CD8-positive, alpha-beta memory T cell (primary cell): ENCODE measurements at regions not wholly inside any gene's neighbourhood (a gene's known extent, or its start where the extent isn't known, plus 50 kb on each side); places are given as distances from the start of the nearest gene placed in this dataset.

ENCODE experiments used
- CTCF ChIA-PET: fragments of 350-600 bp; sonication (Branson Sonifier 250); formaldehyde crosslinking; loops from one replicate; lab custom pipeline; 2021; ENCODE audit warnings: antibody characterized with exemption; lab: Charles Lee
- POLR2A ChIA-PET: fragments of 350-600 bp; sonication (Branson Sonifier 250); formaldehyde crosslinking; loops from one replicate; lab custom pipeline; 2021; ENCODE audit warnings: antibody characterized with exemption; lab: Charles Lee
- DNase-seq, 5 donors: peaks; one replicate each; pipeline versions ENCODE4 v3.0.0 to v3.0.0-alpha.2; 2020 to 2022; ENCODE audit warnings: mixed read lengths in 1 of 5
- H3K27ac ChIP-seq: one replicate; pipeline ENCODE4 v1.7.0; 2013; ENCODE audit warnings: low read depth, mild to moderate bottlenecking, low read length, moderate library complexity
- H3K27me3 ChIP-seq: 2 replicates; pipeline ENCODE4 v1.7.0; 2013; ENCODE audit warnings: low read length, mild to moderate bottlenecking; ENCODE audit not compliant: insufficient read depth, poor library complexity, severe bottlenecking
- H3K36me3 ChIP-seq: 2 replicates; pipeline ENCODE4 v1.7.0; 2013; ENCODE audit warnings: mild to moderate bottlenecking, low read length, moderate library complexity; ENCODE audit not compliant: insufficient read depth
- H3K4me1 ChIP-seq: 2 replicates; pipeline ENCODE4 v1.7.0; 2013; ENCODE audit warnings: mild to moderate bottlenecking, low read length, moderate library complexity; ENCODE audit not compliant: insufficient read depth
- H3K4me3 ChIP-seq: 2 replicates; pipeline ENCODE4 v1.7.0; 2013; ENCODE audit warnings: mild to moderate bottlenecking, low read length
- H3K9me3 ChIP-seq: 2 replicates; pipeline ENCODE4 v1.7.0; 2013; ENCODE audit warnings: mild to moderate bottlenecking, low read length
- H3K27ac Mint-ChIP-seq, 8 donors: one replicate each; pipeline ENCODE4 v1.8.0; 2020 to 2021; ENCODE audit warnings: mixed read lengths in 8 of 8, mild to moderate bottlenecking in 6 of 8, inconsistent platforms in 3 of 8, moderate library complexity in 3 of 8
- H3K27me3 Mint-ChIP-seq, 2 donors: one replicate each; pipeline ENCODE4 v1.8.0; 2020 to 2021; ENCODE audit warnings: mixed read lengths in 2 of 2, mild to moderate bottlenecking in 1 of 2, moderate library complexity in 1 of 2
- H3K36me3 Mint-ChIP-seq, 3 donors: one replicate each; pipeline ENCODE4 v1.8.0; 2020 to 2021; ENCODE audit warnings: mixed read lengths in 3 of 3, inconsistent platforms in 1 of 3, mild to moderate bottlenecking in 1 of 3
- H3K4me1 Mint-ChIP-seq, 3 donors: one replicate each; pipeline ENCODE4 v1.8.0; 2020 to 2021; ENCODE audit warnings: mixed read lengths in 3 of 3, inconsistent platforms in 1 of 3, mild to moderate bottlenecking in 1 of 3
- H3K4me3 Mint-ChIP-seq, 7 donors: one replicate each; pipeline ENCODE4 v1.8.0; 2020 to 2021; ENCODE audit warnings: mixed read lengths in 7 of 7, mild to moderate bottlenecking in 6 of 7, moderate library complexity in 4 of 7, inconsistent platforms in 2 of 7
- H3K9me3 Mint-ChIP-seq, 5 donors: one replicate each; pipeline ENCODE4 v1.8.0; 2020 to 2022; ENCODE audit warnings: mixed read lengths in 5 of 5, mild to moderate bottlenecking in 3 of 5, moderate library complexity in 2 of 5, inconsistent platforms in 1 of 5

GRCh38 chr5:74289691-74290090 is 350.8 kb downstream of the ENC1 start:
- Mint-ChIP-seq H3K9me3 (peaks cover 0 to 2% (median 0%) of the 10 kb centered on the region in 5 donors), H3K4me3 (no peak overlapping the region), H3K36me3 (no peaks in the 10 kb centered on the region), H3K27me3 (peaks cover 0 to 10% of the 10 kb centered on the region in 2 donors), H3K4me1 (no peaks in the 10 kb centered on the region), H3K27ac (no peak overlapping the region)
- Histone ChIP-seq H3K27ac (no peak overlapping the region), H3K9me3 (no peaks in the 10 kb centered on the region), H3K36me3 (no peaks in the 10 kb centered on the region), H3K4me1 (no peaks in the 10 kb centered on the region), H3K4me3 (no peak overlapping the region), H3K27me3 (no peaks in the 10 kb centered on the region)
- ChIA-PET POLR2A (no interaction called here), CTCF (no interaction called here)
- no peak for DNase-seq

DNA sequence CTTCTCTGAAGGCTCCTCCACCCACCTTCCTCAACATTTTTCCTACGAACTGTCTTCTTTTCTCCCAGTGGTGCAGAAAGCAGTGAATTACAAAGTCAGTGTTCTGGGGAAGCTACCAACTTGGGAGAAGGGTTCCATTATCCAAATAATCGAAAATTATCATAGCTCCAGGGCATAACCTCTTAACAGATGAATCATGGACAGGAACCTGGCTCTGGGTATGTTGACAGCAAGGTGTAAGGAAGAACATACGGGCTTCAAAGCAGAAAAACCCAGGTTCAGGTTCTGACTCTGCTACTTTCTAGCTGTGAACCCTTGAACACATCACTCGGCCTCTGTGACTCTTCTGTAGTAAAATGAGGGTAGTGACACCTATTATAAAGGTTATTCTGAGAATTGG is 351.3 kb downstream of the ENC1 start:
- Histone ChIP-seq H3K27ac (no peak overlapping the region), H3K36me3 (no peaks in the 10 kb centered on the region), H3K9me3 (no peaks in the 10 kb centered on the region), H3K4me3 (no peak overlapping the region), H3K4me1 (no peaks in the 10 kb centered on the region), H3K27me3 (no peaks in the 10 kb centered on the region)
- no peak overlapping the region for H3K27ac Mint-ChIP-seq
- H3K4me1 Mint-ChIP-seq, result no peaks in the 10 kb centered on the region
- ChIA-PET CTCF (no interaction called here), POLR2A (no interaction called here)
- no peaks in the 10 kb centered on the region for H3K36me3 Mint-ChIP-seq
- no peak for DNase-seq
- peaks cover 0 to 2% (median 0%) of the 10 kb centered on the region in 5 donors for H3K9me3 Mint-ChIP-seq
- peaks cover 0 to 14% of the 10 kb centered on the region in 2 donors for H3K27me3 Mint-ChIP-seq
- H3K4me3 Mint-ChIP-seq, result no peak overlapping the region

GRCh38 chr5:74288448-74289108 is 351.9 kb downstream of the ENC1 start:
- peaks cover 0 to 15% of the 10 kb centered on the region in 2 donors for H3K27me3 Mint-ChIP-seq
- POLR2A ChIA-PET, result no interaction called here
- H3K4me3 Mint-ChIP-seq, result no peak overlapping the region
- H3K4me1 Mint-ChIP-seq, result no peaks in the 10 kb centered on the region
- no peaks in the 10 kb centered on the region for H3K27me3 ChIP-seq
- CTCF ChIA-PET, result no interaction called here
- no peaks in the 10 kb centered on the region for H3K4me1 ChIP-seq
- no peak overlapping the region for H3K27ac Mint-ChIP-seq
- no peak for DNase-seq
- H3K9me3 ChIP-seq, result no peaks in the 10 kb centered on the region
- H3K36me3 ChIP-seq, result no peaks in the 10 kb centered on the region
- peaks cover 0 to 2% (median 0%) of the 10 kb centered on the region in 5 donors for H3K9me3 Mint-ChIP-seq
- no peak overlapping the region for H3K4me3 ChIP-seq
- H3K27ac ChIP-seq, result no peak overlapping the region
- H3K36me3 Mint-ChIP-seq, result no peaks in the 10 kb centered on the region

DNA sequence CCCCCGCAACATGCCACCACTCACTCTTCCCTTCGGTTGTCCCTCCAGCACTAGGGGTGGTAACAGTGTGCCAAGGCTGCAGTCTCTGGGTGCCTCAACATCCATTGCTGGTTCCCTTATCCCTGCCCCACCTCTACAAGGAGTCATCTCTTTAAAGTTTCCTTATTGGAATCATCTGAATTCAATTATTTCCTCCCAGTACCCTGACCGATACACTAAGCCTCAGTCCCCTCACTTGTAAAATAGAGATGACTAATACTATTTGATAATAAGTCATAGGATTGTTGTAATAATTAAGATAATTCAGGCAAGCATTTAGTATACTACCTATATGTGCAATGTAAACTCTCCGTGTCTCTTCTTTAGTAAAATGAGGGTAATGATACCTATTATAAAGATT is 352.5 kb downstream of the ENC1 start:
- Histone ChIP-seq H3K4me3 (no peak overlapping the region), H3K36me3 (no peaks in the 10 kb centered on the region), H3K9me3 (no peaks in the 10 kb centered on the region), H3K27me3 (no peaks in the 10 kb centered on the region), H3K4me1 (no peaks in the 10 kb centered on the region), H3K27ac (no peak overlapping the region)
- H3K27ac Mint-ChIP-seq, result no peak overlapping the region
- no peaks in the 10 kb centered on the region for H3K4me1 Mint-ChIP-seq
- DNase-seq, result no peak
- H3K27me3 Mint-ChIP-seq, result peaks cover 0 to 15% of the 10 kb centered on the region in 2 donors
- ChIA-PET POLR2A (no interaction called here), CTCF (no interaction called here)
- H3K9me3 Mint-ChIP-seq, result peaks cover 0 to 2% (median 0%) of the 10 kb centered on the region in 5 donors
- H3K4me3 Mint-ChIP-seq, result no peak overlapping the region
- H3K36me3 Mint-ChIP-seq, result no peaks in the 10 kb centered on the region

- H3K4me1 ChIP-seq, result no peaks in the 10 kb centered on the region
- CTCF ChIA-PET, result no interaction called here
- H3K27ac ChIP-seq, result no peak overlapping the region
- no peak overlapping the region for H3K4me3 Mint-ChIP-seq
- no peak for DNase-seq
- peaks cover 0 to 14% of the 10 kb centered on the region in 2 donors for H3K27me3 Mint-ChIP-seq
- H3K9me3 ChIP-seq, result no peaks in the 10 kb centered on the region
- H3K36me3 ChIP-seq, result no peaks in the 10 kb centered on the region
- H3K27ac Mint-ChIP-seq, result no peak overlapping the region
- no peak overlapping the region for H3K4me3 ChIP-seq
- H3K27me3 ChIP-seq, result no peaks in the 10 kb centered on the region
- H3K4me1 Mint-ChIP-seq, result no peaks in the 10 kb centered on the region
- no peaks in the 10 kb centered on the region for H3K36me3 Mint-ChIP-seq
- POLR2A ChIA-PET, result no interaction called here
- H3K9me3 Mint-ChIP-seq, result peaks cover 0 to 2% (median 0%) of the 10 kb centered on the region in 5 donors
Observed at GRCh38 chr5:74286734-74287695, 353.5 kb downstream of the ENC1 start.

DNA sequence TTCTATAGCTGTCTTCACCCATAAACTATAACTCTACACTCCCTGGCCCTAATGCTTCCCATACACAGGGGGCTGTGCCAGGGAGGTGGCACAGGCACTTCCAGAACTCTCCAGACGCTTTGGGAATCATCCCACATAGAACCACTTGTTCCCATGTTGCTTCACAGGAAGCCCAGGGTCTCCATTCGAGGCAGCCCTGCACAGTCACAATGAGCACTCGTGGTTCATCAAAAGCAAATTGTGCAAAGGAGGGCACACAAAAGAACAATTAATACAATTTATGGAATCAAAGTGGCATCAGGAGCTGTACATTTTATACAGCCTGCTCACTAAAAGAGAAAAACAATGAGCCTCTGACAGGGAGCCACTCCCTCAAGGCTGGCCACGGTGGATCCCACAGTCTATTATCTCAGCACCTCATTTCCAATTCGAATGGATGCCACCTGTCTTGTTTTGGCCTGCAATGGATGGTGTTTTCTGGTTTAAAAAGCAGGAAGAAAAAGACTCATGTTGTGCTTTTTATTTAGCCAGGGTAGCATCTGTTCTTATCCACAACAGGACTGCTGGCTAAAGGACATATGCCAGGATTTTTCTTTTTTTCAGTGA is 354.8 kb downstream of the ENC1 start:
- Mint-ChIP-seq H3K27ac (no peak overlapping the region), H3K36me3 (no peaks in the 10 kb centered on the region), H3K27me3 (peaks cover 0 to 12% of the 10 kb centered on the region in 2 donors), H3K4me1 (no peaks in the 10 kb centered on the region), H3K9me3 (peaks cover 0 to 2% (median 0%) of the 10 kb centered on the region in 5 donors), H3K4me3 (no peak overlapping the region)
- ChIA-PET CTCF (no interaction called here), POLR2A (no interaction called here)
- Histone ChIP-seq H3K9me3 (no peaks in the 10 kb centered on the region), H3K27ac (no peak overlapping the region), H3K4me1 (no peaks in the 10 kb centered on the region), H3K4me3 (no peak overlapping the region), H3K27me3 (no peaks in the 10 kb centered on the region), H3K36me3 (no peaks in the 10 kb centered on the region)
- DNase-seq, result no peak

DNA sequence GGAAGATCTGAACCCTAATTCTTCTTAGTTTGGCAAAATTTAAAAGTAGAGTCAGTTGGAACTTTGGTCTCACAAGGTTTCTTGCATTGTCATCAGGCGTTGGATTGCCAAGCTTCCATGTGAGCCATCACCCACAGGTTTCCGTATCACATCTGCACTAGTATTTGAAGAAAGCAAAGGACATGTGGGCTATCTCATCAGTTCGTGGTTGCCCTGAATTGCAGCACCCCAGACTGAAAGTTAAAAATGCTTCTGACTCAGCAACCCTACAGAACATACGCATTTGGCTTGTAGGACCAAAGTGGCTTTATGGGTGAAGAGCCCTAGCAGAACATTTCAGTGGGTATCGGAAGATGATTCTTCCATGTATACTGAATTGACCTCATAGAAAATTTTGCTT is 358.0 kb downstream of the ENC1 start:
- no peak overlapping the region for H3K4me3 ChIP-seq
- H3K27me3 ChIP-seq, result no peaks in the 10 kb centered on the region
- Mint-ChIP-seq H3K4me1 (no peaks in the 10 kb centered on the region), H3K36me3 (no peaks in the 10 kb centered on the region), H3K9me3 (no peaks in the 10 kb centered on the region), H3K4me3 (no peak overlapping the region), H3K27ac (no peak overlapping the region), H3K27me3 (peaks cover 0 to 5% of the 10 kb centered on the region in 2 donors)
- no peak overlapping the region for H3K27ac ChIP-seq
- no peak for DNase-seq
- no peaks in the 10 kb centered on the region for H3K36me3 ChIP-seq
- CTCF ChIA-PET, result no interaction called here
- POLR2A ChIA-PET, result no interaction called here
- H3K4me1 ChIP-seq, result no peaks in the 10 kb centered on the region
- H3K9me3 ChIP-seq, result no peaks in the 10 kb centered on the region

DNA sequence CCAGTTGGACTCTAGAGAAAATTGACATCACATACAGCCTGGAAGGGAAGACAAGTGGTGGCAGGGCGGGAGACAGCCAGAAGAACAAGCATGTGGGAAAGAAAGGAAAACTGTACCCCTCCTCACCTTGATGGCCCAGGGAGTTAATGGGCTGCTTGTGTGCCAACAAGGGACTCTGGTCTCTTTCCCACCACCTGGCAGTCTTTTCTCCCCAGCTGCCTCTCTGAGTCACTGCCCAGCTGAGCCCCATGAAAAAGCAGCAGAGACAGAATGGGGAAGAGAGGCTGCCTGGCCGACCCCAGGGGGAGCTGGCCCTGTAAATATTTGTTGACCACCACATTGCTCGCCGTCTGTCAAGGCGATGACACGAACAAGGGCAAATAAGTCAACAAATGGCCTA is 359.4 kb downstream of the ENC1 start:
- ChIA-PET CTCF (no interaction called here), POLR2A (no interaction called here)
- Mint-ChIP-seq H3K27ac (no peak overlapping the region), H3K36me3 (no peaks in the 10 kb centered on the region), H3K4me3 (no peak overlapping the region), H3K27me3 (peaks cover 0 to 12% of the 10 kb centered on the region in 2 donors), H3K4me1 (no peaks in the 10 kb centered on the region), H3K9me3 (no peaks in the 10 kb centered on the region)
- Histone ChIP-seq H3K4me1 (no peaks in the 10 kb centered on the region), H3K4me3 (no peak overlapping the region), H3K27me3 (no peaks in the 10 kb centered on the region), H3K9me3 (no peaks in the 10 kb centered on the region), H3K36me3 (no peaks in the 10 kb centered on the region), H3K27ac (no peak overlapping the region)
- no peak for DNase-seq
